ENCODE measurements at regions not wholly inside any gene's neighbourhood (a gene's known extent, or its start where the extent isn't known, plus 50 kb on each side); places are given as distances from the start of the nearest gene placed in this dataset.
"Not testable (repeated sequence)": the region's sequence is repeated elsewhere in the genome, so short reads cannot be mapped to it uniquely, and the experiment has no call there.

DNA sequence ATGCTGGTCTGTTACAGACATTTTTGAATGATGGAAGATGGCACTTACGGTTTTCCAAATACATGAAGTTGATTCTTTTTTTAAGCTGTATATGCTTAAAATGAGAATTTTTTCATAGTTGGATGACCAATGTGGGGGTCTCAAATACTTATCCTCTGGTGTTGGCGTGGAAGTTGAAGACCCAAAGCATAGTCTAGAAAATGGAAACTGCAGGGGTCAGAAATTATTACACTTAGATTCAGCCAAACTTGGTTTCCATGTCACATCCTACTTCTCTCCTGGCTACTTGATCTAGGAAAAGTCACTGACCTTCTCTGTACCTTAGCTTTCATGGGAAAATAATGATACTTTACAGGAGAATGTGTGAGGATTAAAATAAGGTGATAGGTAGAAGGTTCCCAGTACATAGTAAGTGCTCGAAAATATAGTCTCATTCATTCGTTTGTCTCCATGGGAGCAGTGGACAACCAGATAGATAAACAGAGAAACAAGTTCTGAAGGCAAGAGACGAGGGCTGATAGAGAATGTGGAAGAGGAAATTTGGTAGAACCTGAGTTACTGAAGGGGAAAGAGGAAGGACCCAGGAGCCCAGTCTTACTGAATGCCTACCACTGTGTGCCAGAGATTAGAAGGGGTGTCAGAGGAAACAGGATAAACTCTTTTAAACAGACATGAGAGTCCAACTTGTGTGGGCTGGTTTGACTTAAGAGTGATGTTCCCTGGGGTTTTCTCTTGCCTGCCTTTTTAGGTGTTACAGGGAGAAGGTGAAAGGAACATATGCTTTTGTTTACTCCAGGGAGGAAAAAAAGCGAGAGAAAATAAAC is 560.3 kb upstream of the KLF4 start:
- DNase-seq, result no peak

GRCh38 chr9:108049026-108049607 is 559.5 kb upstream of the KLF4 start:
- DNase-seq, result no peak

DNA sequence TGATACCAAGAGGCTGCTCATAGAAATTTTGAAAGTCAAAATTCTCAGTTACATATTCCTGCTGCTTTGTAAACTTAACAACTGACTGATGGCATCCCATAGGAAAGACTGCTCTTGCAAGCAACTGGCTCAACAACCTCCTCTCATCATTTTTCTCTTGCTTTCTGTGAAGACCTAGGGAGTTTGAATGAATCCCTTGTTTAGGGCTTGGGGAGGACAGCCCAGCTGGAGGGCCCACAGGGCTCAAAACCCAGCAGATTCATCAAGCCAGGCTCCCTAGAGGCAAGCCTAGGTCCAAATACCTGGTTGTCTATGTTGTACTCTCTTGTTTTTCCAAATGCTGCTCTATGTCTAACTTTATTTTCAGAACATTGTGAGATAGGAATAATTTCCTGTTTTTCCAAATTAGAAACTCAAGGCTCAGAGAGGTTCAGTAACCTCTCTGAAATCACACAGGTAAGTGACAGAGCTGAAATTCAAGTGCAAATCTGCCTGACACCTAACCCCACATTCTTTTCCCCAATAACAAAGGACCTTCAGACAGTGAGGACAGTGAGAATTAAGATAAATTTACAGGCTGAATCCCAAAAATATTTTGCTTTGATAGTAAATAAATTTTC is 558.9 kb upstream of the KLF4 start:
- DNase-seq, result no peak

DNA sequence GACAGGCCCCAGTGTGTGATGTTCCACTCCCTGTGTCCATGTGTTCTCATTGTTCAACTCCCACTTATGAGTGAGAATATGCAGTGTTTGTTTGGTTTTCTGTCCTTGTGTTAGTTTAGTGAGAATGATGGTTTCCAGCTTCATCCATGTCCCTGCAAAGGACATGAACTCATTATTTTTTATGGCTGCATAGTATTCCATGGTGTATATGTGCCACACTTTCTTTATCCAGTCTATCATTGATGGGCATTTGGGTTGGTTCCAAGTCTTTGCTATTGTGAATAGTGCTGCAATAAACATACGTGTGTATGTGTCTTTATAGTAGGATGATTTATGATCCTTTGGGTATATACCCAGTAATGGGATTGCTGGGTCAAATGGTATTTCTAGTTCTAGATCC is 558.2 kb upstream of the KLF4 start:
- not testable (repeated sequence) for DNase-seq

- DNase-seq, result no peak
These were observed 557.7 kb upstream of the KLF4 start for GRCh38 chr9:108047264-108047663.

DNA sequence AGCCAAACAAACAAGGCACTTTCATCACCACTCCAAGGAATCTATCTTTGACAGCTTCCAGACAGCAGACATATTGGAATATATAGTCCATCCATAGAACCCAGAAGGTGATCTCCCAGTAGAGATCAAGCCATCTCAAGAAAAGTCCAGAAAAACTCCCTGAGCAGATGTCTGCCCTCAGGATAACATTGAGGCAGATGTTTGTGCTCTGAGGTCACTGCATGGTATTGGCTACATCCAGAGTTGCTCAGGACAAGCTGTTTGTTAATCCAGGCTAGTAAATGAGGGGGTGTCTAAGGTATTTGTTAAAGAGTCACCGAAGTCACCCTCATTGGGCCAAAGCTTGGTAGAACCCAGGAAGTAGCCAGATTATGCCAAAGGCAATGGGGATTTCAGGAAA is 556.3 kb upstream of the KLF4 start:
- DNase-seq, result no peak

GRCh38 chr9:108043585-108043984 is 554.0 kb upstream of the KLF4 start:
- no peak for DNase-seq

GRCh38 chr9:108041551-108041950 is 552.0 kb upstream of the KLF4 start:
- no peak for DNase-seq

- DNase-seq, result no peak
These were observed 551.2 kb upstream of the KLF4 start for GRCh38 chr9:108040783-108041182.

DNA sequence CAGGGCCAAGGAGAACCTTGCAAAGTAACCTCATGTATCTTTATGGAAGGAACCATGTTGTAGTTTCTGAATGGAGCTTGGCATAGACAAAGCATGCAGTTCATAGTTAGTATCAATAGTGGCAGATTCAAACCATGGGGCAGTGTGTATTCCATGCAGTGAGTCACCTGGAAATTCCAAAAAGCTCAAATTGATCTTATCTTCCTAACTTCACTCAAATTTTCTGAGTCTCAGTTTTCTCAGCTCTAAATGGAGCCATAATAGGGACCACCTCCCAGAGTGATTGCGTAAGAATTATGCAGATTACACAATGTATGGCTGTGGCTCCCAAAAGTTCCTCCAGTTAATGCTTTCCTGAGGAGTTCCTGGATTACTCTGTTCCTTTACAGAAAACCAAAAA is 549.9 kb upstream of the KLF4 start:
- no peak for DNase-seq

GRCh38 chr9:108039012-108039411 is 549.4 kb upstream of the KLF4 start:
- DNase-seq, result no peak

GRCh38 chr9:108035487-108035886 is 545.9 kb upstream of the KLF4 start:
- no peak for DNase-seq

DNA sequence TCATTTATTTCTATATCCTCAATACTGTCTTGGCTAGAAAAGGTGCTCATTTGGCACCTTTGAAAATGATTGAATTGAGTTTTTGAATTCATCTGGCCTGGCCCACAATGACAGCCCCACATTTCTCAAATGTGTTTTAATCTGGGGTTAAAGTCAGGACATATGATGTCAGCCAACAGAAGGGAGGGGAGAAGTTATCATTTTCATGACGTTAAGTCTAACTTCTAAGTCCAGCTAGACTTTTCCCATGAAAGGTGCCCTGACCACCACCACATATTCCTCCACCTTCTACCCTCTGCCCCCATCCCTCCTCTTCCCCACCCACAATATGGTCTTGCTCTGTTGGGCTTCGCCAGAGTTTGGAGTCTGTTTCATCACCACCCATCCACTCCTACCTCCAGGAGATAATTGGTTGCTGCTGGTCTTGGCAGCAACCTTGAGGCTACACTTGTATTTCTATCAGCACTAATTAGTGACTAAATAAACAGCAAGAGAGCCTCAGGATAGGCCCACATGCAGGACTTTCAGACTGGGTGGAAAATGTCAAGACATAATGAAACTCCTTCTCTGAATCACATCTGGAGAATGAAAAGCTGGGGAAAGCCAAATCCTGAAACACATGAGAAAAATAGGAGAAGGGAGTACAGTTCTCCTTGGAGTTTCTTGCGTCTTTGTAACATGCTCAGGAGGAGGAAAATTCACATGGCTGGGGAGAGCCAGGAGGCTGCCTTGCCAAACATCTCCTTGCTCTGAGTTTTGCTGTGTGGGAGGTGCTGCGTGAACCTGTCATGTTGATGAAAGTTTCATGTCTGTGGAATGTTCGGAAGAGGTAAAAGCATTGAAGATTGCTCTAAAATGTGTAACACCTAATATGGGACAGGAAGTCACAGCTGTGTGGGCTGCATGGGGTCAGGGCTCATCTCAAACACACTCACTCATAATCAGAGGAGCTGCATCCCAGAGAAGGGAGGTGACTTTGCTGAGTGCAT is 544.7 kb upstream of the KLF4 start:
- peak; percentile 51 for DNase-seq

DNA sequence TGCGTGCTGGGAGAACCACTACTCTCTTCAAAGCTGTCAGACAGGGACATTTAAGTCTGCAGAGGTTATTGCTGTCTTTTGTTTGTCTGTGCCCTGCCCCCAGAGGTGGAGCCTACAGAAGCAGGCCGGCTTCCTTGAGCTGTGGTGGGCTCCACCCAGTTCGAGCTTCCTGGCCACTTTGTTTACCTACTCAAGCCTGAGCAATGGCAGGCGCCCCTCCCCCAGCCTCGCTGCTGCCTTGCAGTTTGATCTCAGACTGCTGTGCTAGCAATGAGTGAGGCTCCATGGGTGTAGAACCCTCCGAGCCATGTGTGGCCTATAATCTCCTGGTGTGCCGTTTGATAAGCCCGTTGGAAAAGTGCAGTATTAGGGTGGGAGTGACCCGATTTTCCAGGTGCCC is 542.5 kb upstream of the KLF4 start:
- DNase-seq, result not testable (repeated sequence)

- not testable (repeated sequence) for DNase-seq
These were observed 541.7 kb upstream of the KLF4 start for GRCh38 chr9:108031221-108031620.

GRCh38 chr9:108026718-108027117 is 537.1 kb upstream of the KLF4 start:
- not testable (repeated sequence) for DNase-seq

- no peak for DNase-seq
These were observed 535.0 kb upstream of the KLF4 start for GRCh38 chr9:108024604-108025003.

DNA sequence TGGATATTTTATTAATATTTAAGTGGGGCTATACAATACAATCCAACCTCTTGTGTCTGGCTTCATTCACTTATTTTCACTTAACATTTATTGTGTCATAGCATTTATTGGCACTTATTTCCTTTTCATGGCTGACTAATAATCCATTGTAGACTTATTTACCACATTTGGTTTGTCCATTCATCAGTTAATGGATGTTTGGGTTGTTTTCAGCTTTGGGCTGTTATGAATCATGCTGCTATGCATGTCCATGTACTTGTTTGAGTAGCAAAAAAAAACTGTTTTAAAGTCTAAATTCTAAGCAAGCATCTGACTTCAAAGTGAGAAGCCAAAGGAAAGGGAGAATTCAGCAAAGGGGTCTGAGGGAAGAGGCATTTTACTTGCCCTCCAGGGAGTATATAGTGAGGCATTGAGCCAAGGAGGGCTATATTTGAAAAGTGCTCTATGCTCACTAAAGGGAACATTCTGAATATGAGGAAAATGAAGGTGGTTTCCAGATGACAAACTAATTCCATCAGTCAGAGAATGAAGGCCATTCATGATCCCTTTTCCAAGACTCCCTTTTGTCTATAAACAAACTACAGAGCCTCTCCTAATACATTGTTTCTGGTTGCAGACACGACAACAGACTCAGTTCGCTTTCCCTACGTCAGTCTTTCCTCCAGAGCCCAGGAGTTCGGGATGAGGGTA is 532.8 kb upstream of the KLF4 start:
- DNase-seq, result no peak

DNA sequence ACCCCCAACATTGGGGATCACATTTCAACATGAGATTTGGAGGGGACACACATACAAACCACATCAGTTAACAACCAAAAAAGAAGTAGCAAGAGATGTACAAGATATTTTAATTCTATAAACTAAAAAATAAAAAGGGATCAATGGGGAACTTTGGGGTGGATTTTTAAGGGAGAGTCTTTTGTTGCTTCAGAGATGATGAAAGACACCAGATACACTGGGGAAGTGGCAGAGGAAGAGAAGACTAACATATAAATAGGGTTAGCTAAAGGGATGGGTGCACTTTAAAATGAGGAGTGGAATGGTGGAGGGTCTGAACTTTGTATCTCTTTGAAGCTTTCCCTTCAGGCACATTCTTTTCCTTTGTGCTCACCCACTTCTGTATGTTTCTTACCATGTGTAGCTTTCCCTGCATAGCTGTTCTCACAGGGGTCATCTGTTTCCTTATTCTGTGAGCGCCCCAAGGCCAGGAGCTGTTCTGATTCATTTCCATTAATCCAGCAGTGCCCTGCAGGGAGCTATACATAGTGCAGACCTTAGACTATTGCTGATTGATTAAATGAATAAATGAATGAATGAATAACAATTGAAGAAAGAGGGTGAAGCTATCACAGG is 531.6 kb upstream of the KLF4 start:
- DNase-seq, result no peak

GRCh38 chr9:108019821-108020220 is 530.3 kb upstream of the KLF4 start:
- DNase-seq, result no peak

- DNase-seq, result no peak
These were observed 528.1 kb upstream of the KLF4 start for GRCh38 chr9:108017671-108018070.

DNA sequence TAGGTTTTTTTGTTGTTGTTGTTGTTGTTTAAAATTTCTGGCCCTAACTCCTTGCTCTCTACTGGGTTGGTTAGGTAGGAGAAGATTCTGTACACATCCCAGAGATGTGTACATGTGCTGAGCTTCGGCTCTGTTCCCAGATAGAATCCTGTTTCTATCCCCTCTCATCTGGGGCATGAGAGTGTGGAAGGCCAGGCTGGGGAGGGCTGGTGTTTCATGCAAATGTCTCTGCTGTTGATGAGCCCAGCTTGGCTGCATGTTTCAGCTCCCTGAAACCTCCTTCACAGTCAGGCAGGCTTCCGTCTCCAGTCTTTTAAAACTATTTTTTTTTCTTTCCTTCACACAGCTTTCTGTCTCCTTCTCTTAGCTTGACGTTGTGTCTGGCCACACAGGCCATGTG is 526.9 kb upstream of the KLF4 start:
- no peak for DNase-seq
